ENCODE measurements at regions not wholly inside any gene's neighbourhood (a gene's known extent, or its start where the extent isn't known, plus 50 kb on each side); places are given as distances from the start of the nearest gene placed in this dataset.

DNA sequence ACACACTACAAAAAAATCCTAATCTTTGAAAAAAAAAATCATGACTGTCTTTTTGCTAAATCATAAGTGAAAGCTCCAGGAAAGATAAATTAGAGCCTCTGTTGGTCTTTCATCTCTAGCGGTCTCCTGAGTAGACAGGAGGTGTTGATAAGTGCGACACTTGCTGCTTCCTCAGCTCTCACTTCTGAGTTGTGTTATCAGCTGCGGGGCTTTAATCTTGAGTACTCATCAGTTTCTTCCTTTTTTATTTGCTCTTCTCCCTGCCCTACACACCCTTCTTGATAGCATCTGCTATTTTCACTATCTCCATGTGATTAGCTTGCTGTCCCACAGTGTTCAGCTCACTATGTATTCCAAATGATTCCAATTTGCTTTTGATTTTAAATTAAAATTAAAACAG is 1449.2 kb downstream of the C4orf33 start:
- Histone ChIP-seq H3K9me3 (ENCODE audit: low read length) (no peaks in the 10 kb centered on the region), H3K79me2 (replicated peaks; ENCODE audit: insufficient read depth, low read length) (no peaks in the 10 kb centered on the region), H3K9me2 (ENCODE audit: insufficient read depth, low read length) (no peaks in the 10 kb centered on the region)

DNA sequence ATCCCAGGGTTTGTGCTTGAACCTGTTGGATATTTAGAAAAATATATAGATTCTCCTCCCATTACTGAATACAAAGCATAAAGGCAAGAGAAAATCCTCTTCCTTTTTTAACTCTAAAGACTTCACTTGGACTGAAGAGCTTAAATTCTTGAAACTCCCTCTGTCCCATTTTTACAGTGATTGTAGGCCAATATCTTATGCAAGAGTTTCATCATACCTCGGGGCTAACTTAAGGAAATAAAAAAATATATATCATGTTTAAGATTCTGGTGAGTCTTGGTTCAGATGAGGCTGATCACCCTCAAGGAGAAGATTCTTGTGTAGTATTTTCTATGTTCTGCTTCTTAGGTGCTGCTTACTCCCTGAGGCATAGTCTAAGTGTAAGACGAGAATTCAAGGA is 1449.6 kb downstream of the C4orf33 start:
- Histone ChIP-seq H3K9me2 (ENCODE audit: insufficient read depth, low read length) (no peaks in the 10 kb centered on the region), H3K9me3 (ENCODE audit: low read length) (no peaks in the 10 kb centered on the region), H2AFZ (ENCODE audit: low read depth, low read length) (no peak overlapping the region)

More for the DNA sequence above, 1449.2 kb downstream of the C4orf33 start:
- no peaks in the 10 kb centered on the region for H3K27me3 ChIP-seq (ENCODE audit: insufficient read depth, low read depth, low read length)
- TF ChIP-seq EZH2 (IDR thresholded peaks at IDR 0.05; ENCODE audit: borderline replicate concordance, insufficient read depth, low read length, poor library complexity, severe bottlenecking), result no peak
- TF ChIP-seq MXI1 (conservative IDR thresholded peaks at IDR 0.05; ENCODE audit: poor library complexity, severe bottlenecking), result no peak
- TF ChIP-seq POLR2AphosphoS5 (IDR thresholded peaks at IDR 0.05), result no peak
- TF ChIP-seq TAF1 (IDR thresholded peaks at IDR 0.05; ENCODE audit: low read depth), result no peak
- TF ChIP-seq, protein P1, sequence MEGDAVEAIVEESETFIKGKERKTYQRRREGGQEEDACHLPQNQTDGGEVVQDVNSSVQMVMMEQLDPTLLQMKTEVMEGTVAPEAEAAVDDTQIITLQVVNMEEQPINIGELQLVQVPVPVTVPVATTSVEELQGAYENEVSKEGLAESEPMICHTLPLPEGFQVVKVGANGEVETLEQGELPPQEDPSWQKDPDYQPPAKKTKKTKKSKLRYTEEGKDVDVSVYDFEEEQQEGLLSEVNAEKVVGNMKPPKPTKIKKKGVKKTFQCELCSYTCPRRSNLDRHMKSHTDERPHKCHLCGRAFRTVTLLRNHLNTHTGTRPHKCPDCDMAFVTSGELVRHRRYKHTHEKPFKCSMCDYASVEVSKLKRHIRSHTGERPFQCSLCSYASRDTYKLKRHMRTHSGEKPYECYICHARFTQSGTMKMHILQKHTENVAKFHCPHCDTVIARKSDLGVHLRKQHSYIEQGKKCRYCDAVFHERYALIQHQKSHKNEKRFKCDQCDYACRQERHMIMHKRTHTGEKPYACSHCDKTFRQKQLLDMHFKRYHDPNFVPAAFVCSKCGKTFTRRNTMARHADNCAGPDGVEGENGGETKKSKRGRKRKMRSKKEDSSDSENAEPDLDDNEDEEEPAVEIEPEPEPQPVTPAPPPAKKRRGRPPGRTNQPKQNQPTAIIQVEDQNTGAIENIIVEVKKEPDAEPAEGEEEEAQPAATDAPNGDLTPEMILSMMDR (IDR thresholded peaks at IDR 0.05; ENCODE audit: poor library complexity, severe bottlenecking), result no peak
- TF ChIP-seq, protein P2, sequence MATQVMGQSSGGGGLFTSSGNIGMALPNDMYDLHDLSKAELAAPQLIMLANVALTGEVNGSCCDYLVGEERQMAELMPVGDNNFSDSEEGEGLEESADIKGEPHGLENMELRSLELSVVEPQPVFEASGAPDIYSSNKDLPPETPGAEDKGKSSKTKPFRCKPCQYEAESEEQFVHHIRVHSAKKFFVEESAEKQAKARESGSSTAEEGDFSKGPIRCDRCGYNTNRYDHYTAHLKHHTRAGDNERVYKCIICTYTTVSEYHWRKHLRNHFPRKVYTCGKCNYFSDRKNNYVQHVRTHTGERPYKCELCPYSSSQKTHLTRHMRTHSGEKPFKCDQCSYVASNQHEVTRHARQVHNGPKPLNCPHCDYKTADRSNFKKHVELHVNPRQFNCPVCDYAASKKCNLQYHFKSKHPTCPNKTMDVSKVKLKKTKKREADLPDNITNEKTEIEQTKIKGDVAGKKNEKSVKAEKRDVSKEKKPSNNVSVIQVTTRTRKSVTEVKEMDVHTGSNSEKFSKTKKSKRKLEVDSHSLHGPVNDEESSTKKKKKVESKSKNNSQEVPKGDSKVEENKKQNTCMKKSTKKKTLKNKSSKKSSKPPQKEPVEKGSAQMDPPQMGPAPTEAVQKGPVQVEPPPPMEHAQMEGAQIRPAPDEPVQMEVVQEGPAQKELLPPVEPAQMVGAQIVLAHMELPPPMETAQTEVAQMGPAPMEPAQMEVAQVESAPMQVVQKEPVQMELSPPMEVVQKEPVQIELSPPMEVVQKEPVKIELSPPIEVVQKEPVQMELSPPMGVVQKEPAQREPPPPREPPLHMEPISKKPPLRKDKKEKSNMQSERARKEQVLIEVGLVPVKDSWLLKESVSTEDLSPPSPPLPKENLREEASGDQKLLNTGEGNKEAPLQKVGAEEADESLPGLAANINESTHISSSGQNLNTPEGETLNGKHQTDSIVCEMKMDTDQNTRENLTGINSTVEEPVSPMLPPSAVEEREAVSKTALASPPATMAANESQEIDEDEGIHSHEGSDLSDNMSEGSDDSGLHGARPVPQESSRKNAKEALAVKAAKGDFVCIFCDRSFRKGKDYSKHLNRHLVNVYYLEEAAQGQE (IDR thresholded peaks at IDR 0.05; ENCODE audit: borderline replicate concordance), result no peak
- no peak for TF ChIP-seq EP300 (conservative IDR thresholded peaks at IDR 0.05; ENCODE audit: poor library complexity, severe bottlenecking)
- no peak for TF ChIP-seq SMC3 (conservative IDR thresholded peaks at IDR 0.05; ENCODE audit: poor library complexity)
- no peak for TF ChIP-seq RAD21 (conservative IDR thresholded peaks at IDR 0.05)
- H3F3A ChIP-seq (ENCODE audit: insufficient read depth, low read length, poor library complexity, severe bottlenecking), result no peaks in the 10 kb centered on the region
- no peaks in the 10 kb centered on the region for H4K20me1 ChIP-seq (ENCODE audit: insufficient read depth)
- H3K27ac ChIP-seq (ENCODE audit: low read length), result peak overlapping the region; percentile 7
- no peak overlapping the region for H3K9ac ChIP-seq (ENCODE audit: low read length)
- H3K4me2 ChIP-seq (ENCODE audit: low read length), result no peak overlapping the region
- no peak overlapping the region for H2AFZ ChIP-seq (ENCODE audit: low read depth, low read length)
- no peak overlapping the region for H3K4me3 ChIP-seq (ENCODE audit: low read length)
- no peaks in the 10 kb centered on the region for H3K36me3 ChIP-seq (ENCODE audit: insufficient read depth, low read length)

More for the DNA sequence above, 1449.6 kb downstream of the C4orf33 start:
- no peak overlapping the region for H3K4me3 ChIP-seq (ENCODE audit: low read length)
- H3K4me2 ChIP-seq (ENCODE audit: low read length), result no peak overlapping the region
- no peaks in the 10 kb centered on the region for H3K36me3 ChIP-seq (ENCODE audit: insufficient read depth, low read length)
- H3K79me2 ChIP-seq (replicated peaks; ENCODE audit: insufficient read depth, low read length), result no peaks in the 10 kb centered on the region
- H4K20me1 ChIP-seq (ENCODE audit: insufficient read depth), result no peaks in the 10 kb centered on the region
- no peaks in the 10 kb centered on the region for H3K27me3 ChIP-seq (ENCODE audit: insufficient read depth, low read depth, low read length)
- TF ChIP-seq RAD21 (conservative IDR thresholded peaks at IDR 0.05), result no peak
- TF ChIP-seq, protein P2 (IDR thresholded peaks at IDR 0.05; ENCODE audit: borderline replicate concordance), result no peak
- H3K27ac ChIP-seq (ENCODE audit: low read length), result peak overlapping the region; percentile 7
- no peaks in the 10 kb centered on the region for H3F3A ChIP-seq (ENCODE audit: insufficient read depth, low read length, poor library complexity, severe bottlenecking)
- no peak overlapping the region for H3K9ac ChIP-seq (ENCODE audit: low read length)

All from neural cell (in vitro differentiated cells).